Loucy (cell line): ENCODE measurements at regions not wholly inside any gene's neighbourhood (a gene's known extent, or its start where the extent isn't known, plus 50 kb on each side); places are given as distances from the start of the nearest gene placed in this dataset.

Experiments used
- EZH2phosphoT487 ChIP-seq: fragments of 200-600 bp; IDR thresholded peaks from 2 replicates; pipeline ENCODE4 v1.6.1; 2018; ENCODE audit warnings: antibody characterized with exemption, mild to moderate bottlenecking, moderate library complexity, borderline replicate concordance
- TF ChIP-seq, protein P1 (sequence below): fragments of 200-600 bp; sonication (generic); conservative IDR thresholded peaks from 2 replicates; pipeline ENCODE4 v1.5.1; 2014; ENCODE audit warnings: mild to moderate bottlenecking, antibody characterized with exemption, low read length

DNA sequence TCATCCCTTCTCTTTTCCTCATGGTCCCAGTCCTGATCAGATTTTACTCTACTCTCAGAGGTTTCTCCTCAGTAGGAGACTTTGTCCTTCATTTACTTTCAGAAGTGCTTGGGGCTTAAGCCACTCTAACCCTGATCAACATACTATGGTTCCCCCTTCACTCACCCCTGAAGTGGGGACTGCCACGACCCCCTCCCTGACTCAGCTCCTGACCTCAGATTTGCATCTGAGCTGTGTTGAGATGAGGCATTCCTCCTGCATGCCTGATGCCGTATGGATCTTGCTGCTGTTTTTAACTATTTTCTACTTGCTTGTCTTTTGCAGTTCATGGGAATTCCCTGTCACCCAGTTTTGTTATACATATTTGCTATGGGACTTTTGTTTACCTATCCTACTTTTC is 306.7 kb upstream of the CHST9 start:
- TF ChIP-seq, protein P1, sequence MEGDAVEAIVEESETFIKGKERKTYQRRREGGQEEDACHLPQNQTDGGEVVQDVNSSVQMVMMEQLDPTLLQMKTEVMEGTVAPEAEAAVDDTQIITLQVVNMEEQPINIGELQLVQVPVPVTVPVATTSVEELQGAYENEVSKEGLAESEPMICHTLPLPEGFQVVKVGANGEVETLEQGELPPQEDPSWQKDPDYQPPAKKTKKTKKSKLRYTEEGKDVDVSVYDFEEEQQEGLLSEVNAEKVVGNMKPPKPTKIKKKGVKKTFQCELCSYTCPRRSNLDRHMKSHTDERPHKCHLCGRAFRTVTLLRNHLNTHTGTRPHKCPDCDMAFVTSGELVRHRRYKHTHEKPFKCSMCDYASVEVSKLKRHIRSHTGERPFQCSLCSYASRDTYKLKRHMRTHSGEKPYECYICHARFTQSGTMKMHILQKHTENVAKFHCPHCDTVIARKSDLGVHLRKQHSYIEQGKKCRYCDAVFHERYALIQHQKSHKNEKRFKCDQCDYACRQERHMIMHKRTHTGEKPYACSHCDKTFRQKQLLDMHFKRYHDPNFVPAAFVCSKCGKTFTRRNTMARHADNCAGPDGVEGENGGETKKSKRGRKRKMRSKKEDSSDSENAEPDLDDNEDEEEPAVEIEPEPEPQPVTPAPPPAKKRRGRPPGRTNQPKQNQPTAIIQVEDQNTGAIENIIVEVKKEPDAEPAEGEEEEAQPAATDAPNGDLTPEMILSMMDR = no peak
- no peak for TF ChIP-seq EZH2phosphoT487
